ENCODE measurements at regions not wholly inside any gene's neighbourhood (a gene's known extent, or its start where the extent isn't known, plus 50 kb on each side); places are given as distances from the start of the nearest gene placed in this dataset.

- TF ChIP-seq, protein P1, sequence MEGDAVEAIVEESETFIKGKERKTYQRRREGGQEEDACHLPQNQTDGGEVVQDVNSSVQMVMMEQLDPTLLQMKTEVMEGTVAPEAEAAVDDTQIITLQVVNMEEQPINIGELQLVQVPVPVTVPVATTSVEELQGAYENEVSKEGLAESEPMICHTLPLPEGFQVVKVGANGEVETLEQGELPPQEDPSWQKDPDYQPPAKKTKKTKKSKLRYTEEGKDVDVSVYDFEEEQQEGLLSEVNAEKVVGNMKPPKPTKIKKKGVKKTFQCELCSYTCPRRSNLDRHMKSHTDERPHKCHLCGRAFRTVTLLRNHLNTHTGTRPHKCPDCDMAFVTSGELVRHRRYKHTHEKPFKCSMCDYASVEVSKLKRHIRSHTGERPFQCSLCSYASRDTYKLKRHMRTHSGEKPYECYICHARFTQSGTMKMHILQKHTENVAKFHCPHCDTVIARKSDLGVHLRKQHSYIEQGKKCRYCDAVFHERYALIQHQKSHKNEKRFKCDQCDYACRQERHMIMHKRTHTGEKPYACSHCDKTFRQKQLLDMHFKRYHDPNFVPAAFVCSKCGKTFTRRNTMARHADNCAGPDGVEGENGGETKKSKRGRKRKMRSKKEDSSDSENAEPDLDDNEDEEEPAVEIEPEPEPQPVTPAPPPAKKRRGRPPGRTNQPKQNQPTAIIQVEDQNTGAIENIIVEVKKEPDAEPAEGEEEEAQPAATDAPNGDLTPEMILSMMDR (IDR thresholded peaks at IDR 0.05) = no peak
- no peak for TF ChIP-seq POLR2A (IDR thresholded peaks at IDR 0.05)
These were observed 152.8 kb downstream of the TMEM18 start for GRCh38 chr2:524442-524841.
